NT2/D1 (cell line): ENCODE measurements at regions not wholly inside any gene's neighbourhood (a gene's known extent, or its start where the extent isn't known, plus 50 kb on each side); places are given as distances from the start of the nearest gene placed in this dataset.

Source experiments
- DNase-seq: peaks from one replicate; pipeline ENCODE4 v3.0.0-alpha.2; 2011; ENCODE audit warnings: low read depth, low spot score
- H3K27me3 ChIP-seq: 2 replicates; pipeline ENCODE4 v1.6.0; 2011; ENCODE audit warnings: mild to moderate bottlenecking; ENCODE audit not compliant: insufficient read length, insufficient read depth
- H3K36me3 ChIP-seq: 2 replicates; pipeline ENCODE4 v1.6.1; 2011; ENCODE audit warnings: mild to moderate bottlenecking, low read length, mixed read lengths; ENCODE audit not compliant: insufficient read depth, insufficient read length
- H3K4me1 ChIP-seq: 2 replicates; pipeline ENCODE4 v1.5.1; 2011; ENCODE audit not compliant: insufficient read depth, insufficient read length
- H3K4me3 ChIP-seq: 2 replicates; pipeline ENCODE4 v1.5.1; 2011; ENCODE audit warnings: low read depth; ENCODE audit not compliant: insufficient read length
- H3K9ac ChIP-seq: 2 replicates; pipeline ENCODE4 v1.6.0; 2011; ENCODE audit warnings: low read depth; ENCODE audit not compliant: insufficient read length
- H3K9me3 ChIP-seq: 2 replicates; pipeline ENCODE4 v1.5.1; 2011; ENCODE audit warnings: mild to moderate bottlenecking, low read length; ENCODE audit not compliant: insufficient read depth
- SUZ12 ChIP-seq: IDR thresholded peaks from 2 replicates; pipeline ENCODE4 v1.6.1; 2011; ENCODE audit not compliant: insufficient read length, insufficient read depth; ENCODE audit errors: extremely low read depth
- YY1 ChIP-seq: IDR thresholded peaks from 2 replicates; pipeline ENCODE4 v1.6.1; 2011; ENCODE audit not compliant: insufficient read length, insufficient read depth
- ZNF274 ChIP-seq: IDR thresholded peaks from 2 replicates; pipeline ENCODE4 v1.6.1; 2011; ENCODE audit warnings: mild to moderate bottlenecking, low read depth, low read length

DNA sequence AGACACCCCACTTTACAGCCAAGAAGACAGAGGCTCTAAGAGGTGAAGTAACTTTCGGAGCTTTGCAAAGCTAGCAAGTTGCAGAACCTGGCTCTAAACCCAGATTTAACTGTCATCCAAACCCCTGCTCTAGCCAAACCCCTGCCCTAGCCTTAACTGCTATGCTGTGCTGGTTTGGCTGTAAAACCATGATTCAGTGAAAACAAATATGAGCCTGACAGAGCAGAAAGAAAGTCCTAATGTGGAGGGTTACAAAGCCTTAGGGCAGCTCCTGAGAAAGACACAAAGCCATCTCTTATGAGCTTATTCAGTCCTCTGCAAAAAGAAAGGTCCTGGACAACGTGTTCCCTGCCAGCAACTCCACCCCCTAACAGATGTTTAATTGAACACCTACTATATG is 172.8 kb downstream of the KATNAL1 start:
- no peak overlapping the region for H3K9ac ChIP-seq

GRCh38 chr13:30133996-30134395 is 173.4 kb downstream of the KATNAL1 start:
- H3K9me3 ChIP-seq, result no peaks in the 10 kb centered on the region
- no peak for DNase-seq
- no peak overlapping the region for H3K9ac ChIP-seq
- no peaks in the 10 kb centered on the region for H3K27me3 ChIP-seq
- H3K36me3 ChIP-seq, result no peaks in the 10 kb centered on the region
- peaks cover 3% of the 10 kb centered on the region for H3K4me1 ChIP-seq
- no peak overlapping the region for H3K4me3 ChIP-seq
- no peak for TF ChIP-seq SUZ12
- no peak for TF ChIP-seq YY1
- no peak for TF ChIP-seq ZNF274

More for the DNA sequence above, 172.8 kb downstream of the KATNAL1 start:
- Histone ChIP-seq H3K9me3 (no peaks in the 10 kb centered on the region), H3K36me3 (no peaks in the 10 kb centered on the region), H3K4me3 (no peak overlapping the region), H3K27me3 (no peaks in the 10 kb centered on the region), H3K4me1 (peaks cover 3% of the 10 kb centered on the region)
- DNase-seq, result no peak
- TF ChIP-seq ZNF274 (no peak), YY1 (no peak), SUZ12 (no peak)

DNA sequence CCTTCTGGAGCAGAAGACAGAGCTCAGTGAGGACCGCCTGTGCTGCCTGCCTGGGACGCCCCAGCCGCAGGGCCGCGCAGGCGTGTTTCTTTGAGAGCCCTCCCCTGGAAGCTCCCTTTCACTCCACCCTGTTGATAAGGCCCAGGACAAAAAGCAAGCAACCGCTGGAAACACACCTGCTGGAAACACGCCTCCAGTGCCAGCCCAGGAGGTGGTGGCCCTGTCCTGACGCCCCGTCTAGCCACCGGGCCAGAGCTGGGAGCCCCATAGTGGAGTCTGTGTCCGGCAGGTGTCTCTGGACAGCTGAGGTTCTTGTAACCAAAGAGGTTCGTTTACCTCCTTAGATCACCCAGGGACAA is 173.8 kb downstream of the KATNAL1 start:
- DNase-seq, result no peak
- no peak for TF ChIP-seq ZNF274
- peaks cover 3% of the 10 kb centered on the region for H3K4me1 ChIP-seq
- no peaks in the 10 kb centered on the region for H3K36me3 ChIP-seq
- H3K4me3 ChIP-seq, result no peak overlapping the region
- no peaks in the 10 kb centered on the region for H3K27me3 ChIP-seq
- H3K9ac ChIP-seq, result no peak overlapping the region
- H3K9me3 ChIP-seq, result no peaks in the 10 kb centered on the region

GRCh38 chr13:30132623-30133553 is 174.5 kb downstream of the KATNAL1 start:
- Histone ChIP-seq H3K4me1 (peaks cover 3% of the 10 kb centered on the region), H3K27me3 (no peaks in the 10 kb centered on the region), H3K36me3 (no peaks in the 10 kb centered on the region), H3K9ac (no peak overlapping the region), H3K9me3 (no peaks in the 10 kb centered on the region), H3K4me3 (no peak overlapping the region)
- TF ChIP-seq ZNF274, result no peak
- TF ChIP-seq YY1, result no peak
- TF ChIP-seq SUZ12, result no peak
- peak; percentile 86 for DNase-seq

DNA sequence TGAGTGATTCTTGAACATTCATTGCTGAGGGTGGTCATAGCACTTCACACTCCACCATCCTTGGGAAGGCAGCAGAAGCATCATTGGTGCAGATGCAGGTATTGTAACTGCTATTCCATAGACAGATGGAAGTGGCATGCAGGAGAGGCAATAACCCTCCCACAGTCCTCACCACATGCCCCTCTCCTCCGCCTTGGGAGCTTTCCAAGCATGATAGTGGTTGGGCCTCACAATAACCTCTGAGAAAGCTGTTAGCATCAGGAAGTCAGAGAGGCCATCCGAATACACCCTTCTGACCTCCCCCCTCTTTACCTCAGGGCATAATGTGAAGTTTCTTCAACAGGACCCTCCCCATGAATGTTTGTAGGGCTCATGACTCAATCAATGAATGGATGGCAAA is 177.9 kb downstream of the KATNAL1 start:
- H3K4me3 ChIP-seq, result no peak overlapping the region
- H3K4me1 ChIP-seq, result peaks cover 3% of the 10 kb centered on the region
- no peaks in the 10 kb centered on the region for H3K36me3 ChIP-seq
- DNase-seq, result no peak
- H3K9me3 ChIP-seq, result no peaks in the 10 kb centered on the region
- H3K9ac ChIP-seq, result no peak overlapping the region
- no peak for TF ChIP-seq SUZ12
- no peak for TF ChIP-seq YY1
- TF ChIP-seq ZNF274, result no peak
- no peaks in the 10 kb centered on the region for H3K27me3 ChIP-seq

- no peaks in the 10 kb centered on the region for H3K36me3 ChIP-seq
- H3K4me1 ChIP-seq, result peaks cover 3% of the 10 kb centered on the region
- no peaks in the 10 kb centered on the region for H3K27me3 ChIP-seq
- no peak overlapping the region for H3K4me3 ChIP-seq
- no peak for DNase-seq
- H3K9me3 ChIP-seq, result no peaks in the 10 kb centered on the region
- TF ChIP-seq ZNF274 (no peak), SUZ12 (no peak), YY1 (no peak)
- no peak overlapping the region for H3K9ac ChIP-seq
Measured at GRCh38 chr13:30128591-30128990, 178.8 kb downstream of the KATNAL1 start.

- no peak for TF ChIP-seq ZNF274
- TF ChIP-seq YY1, result no peak
- no peak for TF ChIP-seq SUZ12
Measured at GRCh38 chr13:30128095-30128494, 179.3 kb downstream of the KATNAL1 start.

More at GRCh38 chr13:30128095-30128494, 179.3 kb downstream of the KATNAL1 start:
- no peaks in the 10 kb centered on the region for H3K27me3 ChIP-seq
- no peak overlapping the region for H3K4me3 ChIP-seq
- H3K9me3 ChIP-seq, result no peaks in the 10 kb centered on the region
- H3K9ac ChIP-seq, result no peak overlapping the region
- H3K4me1 ChIP-seq, result peaks cover 3% of the 10 kb centered on the region
- no peaks in the 10 kb centered on the region for H3K36me3 ChIP-seq
- DNase-seq, result no peak
